Left ventricle myocardium inferior (tissue), 1 donor: ENCODE measurements at regions not wholly inside any gene's neighbourhood (a gene's known extent, or its start where the extent isn't known, plus 50 kb on each side); places are given as distances from the start of the nearest gene placed in this dataset.

Experiments
- DNase-seq: peaks from one replicate; pipeline ENCODE4 v3.0.0-alpha.2; 2020
- H3K27ac ChIP-seq: fragments of 200-600 bp; replicated peaks from 2 replicates; pipeline ENCODE4 v1.8.0; 2021
- H3K27me3 ChIP-seq: fragments of 200-600 bp; 2 replicates; pipeline ENCODE4 v1.8.0; 2021; ENCODE audit warnings: low read depth
- H3K36me3 ChIP-seq: fragments of 200-600 bp; 2 replicates; pipeline ENCODE4 v1.8.0; 2021
- H3K4me1 ChIP-seq: fragments of 200-600 bp; 2 replicates; pipeline ENCODE4 v1.8.0; 2021
- H3K4me3 ChIP-seq: fragments of 200-600 bp; 2 replicates; pipeline ENCODE4 v1.8.0; 2021; ENCODE audit warnings: mild to moderate bottlenecking, moderate library complexity
- H3K9me3 ChIP-seq: fragments of 200-600 bp; replicated peaks from 2 replicates; pipeline ENCODE4 v1.8.0; 2021
- intact Hi-C: fragments of 100-400 bp; cut with micrococcal nuclease; formaldehyde crosslinking; loops from one replicate; pipeline ENCODE4 v1.11.0; 2022
- TF ChIP-seq, protein P1 (sequence below): fragments of 200-600 bp; IDR thresholded peaks from 2 replicates; pipeline ENCODE4 v1.8.0; 2021; ENCODE audit warnings: antibody characterized with exemption, mild to moderate bottlenecking, borderline replicate concordance
- donor health status: DM: no; HTN: yes; CAD: no; lungs with severe emphysema.

GRCh38 chr14:71714225-71714624 lies 218.0 kb upstream of the RGS6 start:
- TF ChIP-seq, protein P1, sequence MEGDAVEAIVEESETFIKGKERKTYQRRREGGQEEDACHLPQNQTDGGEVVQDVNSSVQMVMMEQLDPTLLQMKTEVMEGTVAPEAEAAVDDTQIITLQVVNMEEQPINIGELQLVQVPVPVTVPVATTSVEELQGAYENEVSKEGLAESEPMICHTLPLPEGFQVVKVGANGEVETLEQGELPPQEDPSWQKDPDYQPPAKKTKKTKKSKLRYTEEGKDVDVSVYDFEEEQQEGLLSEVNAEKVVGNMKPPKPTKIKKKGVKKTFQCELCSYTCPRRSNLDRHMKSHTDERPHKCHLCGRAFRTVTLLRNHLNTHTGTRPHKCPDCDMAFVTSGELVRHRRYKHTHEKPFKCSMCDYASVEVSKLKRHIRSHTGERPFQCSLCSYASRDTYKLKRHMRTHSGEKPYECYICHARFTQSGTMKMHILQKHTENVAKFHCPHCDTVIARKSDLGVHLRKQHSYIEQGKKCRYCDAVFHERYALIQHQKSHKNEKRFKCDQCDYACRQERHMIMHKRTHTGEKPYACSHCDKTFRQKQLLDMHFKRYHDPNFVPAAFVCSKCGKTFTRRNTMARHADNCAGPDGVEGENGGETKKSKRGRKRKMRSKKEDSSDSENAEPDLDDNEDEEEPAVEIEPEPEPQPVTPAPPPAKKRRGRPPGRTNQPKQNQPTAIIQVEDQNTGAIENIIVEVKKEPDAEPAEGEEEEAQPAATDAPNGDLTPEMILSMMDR = no peak
- H3K9me3 ChIP-seq = no peaks in the 10 kb centered on the region
- H3K36me3 ChIP-seq = peaks cover 8% of the 10 kb centered on the region
- intact Hi-C loops = no loop called here
- H3K4me3 ChIP-seq = no peak overlapping the region
- no peak for DNase-seq
- H3K27me3 ChIP-seq = no peaks in the 10 kb centered on the region
- H3K4me1 ChIP-seq = peaks cover 9% of the 10 kb centered on the region
- no peak overlapping the region for H3K27ac ChIP-seq

DNA sequence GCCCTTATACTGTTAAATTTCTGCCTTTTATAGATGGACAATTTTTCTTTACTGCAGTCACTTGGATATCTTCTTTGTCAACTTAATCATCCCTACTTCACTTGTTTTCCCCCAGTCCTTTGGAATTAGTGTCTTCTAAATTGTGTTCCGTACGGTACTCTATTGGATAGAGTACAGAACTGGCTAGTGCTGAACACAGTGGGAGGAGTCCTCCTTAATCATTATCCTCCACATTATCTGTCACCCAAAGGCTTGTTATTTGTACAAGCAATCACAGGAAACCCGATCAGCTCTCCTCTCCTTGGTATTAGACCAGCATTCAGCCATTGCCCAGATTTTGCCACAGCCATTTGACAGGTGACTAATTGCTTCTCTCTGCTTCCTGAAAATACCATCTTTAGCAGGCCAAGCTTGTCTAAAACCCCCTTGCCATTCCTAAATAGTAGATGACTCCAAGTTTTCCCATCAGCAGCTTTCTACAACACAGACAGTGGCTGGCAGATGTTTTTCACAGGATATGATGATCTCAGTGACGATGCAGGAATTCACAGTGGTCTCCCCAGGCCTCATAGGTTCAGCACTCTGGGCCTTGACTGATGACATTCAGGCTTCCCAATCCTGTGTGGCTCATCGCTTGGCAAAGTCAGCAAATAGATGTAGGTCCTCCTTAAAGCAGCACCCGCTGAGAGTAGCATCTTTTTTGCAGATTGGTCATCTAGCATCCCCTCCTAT lies 216.0 kb upstream of the RGS6 start:
- no peak for DNase-seq
- no peaks in the 10 kb centered on the region for H3K27me3 ChIP-seq
- TF ChIP-seq, protein P1 = no peak
- intact Hi-C loops = no loop called here
- no peaks in the 10 kb centered on the region for H3K36me3 ChIP-seq
- no peak overlapping the region for H3K27ac ChIP-seq
- H3K4me1 ChIP-seq = peaks cover 13% of the 10 kb centered on the region
- no peaks in the 10 kb centered on the region for H3K9me3 ChIP-seq
- no peak overlapping the region for H3K4me3 ChIP-seq

GRCh38 chr14:71720978-71721624 lies 211.1 kb upstream of the RGS6 start:
- no peaks in the 10 kb centered on the region for H3K9me3 ChIP-seq
- H3K4me3 ChIP-seq = no peak overlapping the region
- intact Hi-C loops = loop anchor here (10.0 kb wide), 1 partner anchor 134 kb away; no protein-coding TSS in a partner anchor
- H3K27ac ChIP-seq = no peak overlapping the region
- no peaks in the 10 kb centered on the region for H3K27me3 ChIP-seq
- no peak for DNase-seq
- H3K36me3 ChIP-seq = peaks cover 11% of the 10 kb centered on the region
- TF ChIP-seq, protein P1 = peak; percentile 72
- H3K4me1 ChIP-seq = peaks cover 4% of the 10 kb centered on the region

- intact Hi-C loops = loop anchor here (10.0 kb wide), 1 partner anchor 133 kb away; no protein-coding TSS in a partner anchor
These were observed 210.4 kb upstream of the RGS6 start for GRCh38 chr14:71721791-71722190.

GRCh38 chr14:71722885-71723284 lies 209.3 kb upstream of the RGS6 start:
- intact Hi-C loops = loop anchor here (10.0 kb wide), 1 partner anchor 132 kb away; no protein-coding TSS in a partner anchor
- TF ChIP-seq, protein P1 = no peak
- no peaks in the 10 kb centered on the region for H3K27me3 ChIP-seq
- peaks cover 11% of the 10 kb centered on the region for H3K36me3 ChIP-seq
- no peak overlapping the region for H3K4me3 ChIP-seq
- H3K27ac ChIP-seq = no peak overlapping the region
- H3K4me1 ChIP-seq = peaks cover 4% of the 10 kb centered on the region
- no peak for DNase-seq
- no peaks in the 10 kb centered on the region for H3K9me3 ChIP-seq

More at GRCh38 chr14:71721791-71722190, 210.4 kb upstream of the RGS6 start:
- Histone ChIP-seq H3K4me1 (peaks cover 4% of the 10 kb centered on the region), H3K9me3 (no peaks in the 10 kb centered on the region), H3K36me3 (peaks cover 11% of the 10 kb centered on the region), H3K4me3 (no peak overlapping the region), H3K27me3 (no peaks in the 10 kb centered on the region), H3K27ac (no peak overlapping the region)
- no peak for DNase-seq
- TF ChIP-seq, protein P1 = no peak
